Amniotic epithelial cell (primary cell): ENCODE measurements at regions not wholly inside any gene's neighbourhood (a gene's known extent, or its start where the extent isn't known, plus 50 kb on each side); places are given as distances from the start of the nearest gene placed in this dataset.
A peak's percentile ranks its signal among the peaks of the same experiment; 100 is the strongest.
"Not testable (repeated sequence)": the region's sequence is repeated elsewhere in the genome, so short reads cannot be mapped to it uniquely, and the experiment has no call there.

Experiments used
- DNase-seq: peaks from one replicate; pipeline ENCODE4 v3.0.0-alpha.2; 2010; ENCODE audit warnings: low read depth

DNA sequence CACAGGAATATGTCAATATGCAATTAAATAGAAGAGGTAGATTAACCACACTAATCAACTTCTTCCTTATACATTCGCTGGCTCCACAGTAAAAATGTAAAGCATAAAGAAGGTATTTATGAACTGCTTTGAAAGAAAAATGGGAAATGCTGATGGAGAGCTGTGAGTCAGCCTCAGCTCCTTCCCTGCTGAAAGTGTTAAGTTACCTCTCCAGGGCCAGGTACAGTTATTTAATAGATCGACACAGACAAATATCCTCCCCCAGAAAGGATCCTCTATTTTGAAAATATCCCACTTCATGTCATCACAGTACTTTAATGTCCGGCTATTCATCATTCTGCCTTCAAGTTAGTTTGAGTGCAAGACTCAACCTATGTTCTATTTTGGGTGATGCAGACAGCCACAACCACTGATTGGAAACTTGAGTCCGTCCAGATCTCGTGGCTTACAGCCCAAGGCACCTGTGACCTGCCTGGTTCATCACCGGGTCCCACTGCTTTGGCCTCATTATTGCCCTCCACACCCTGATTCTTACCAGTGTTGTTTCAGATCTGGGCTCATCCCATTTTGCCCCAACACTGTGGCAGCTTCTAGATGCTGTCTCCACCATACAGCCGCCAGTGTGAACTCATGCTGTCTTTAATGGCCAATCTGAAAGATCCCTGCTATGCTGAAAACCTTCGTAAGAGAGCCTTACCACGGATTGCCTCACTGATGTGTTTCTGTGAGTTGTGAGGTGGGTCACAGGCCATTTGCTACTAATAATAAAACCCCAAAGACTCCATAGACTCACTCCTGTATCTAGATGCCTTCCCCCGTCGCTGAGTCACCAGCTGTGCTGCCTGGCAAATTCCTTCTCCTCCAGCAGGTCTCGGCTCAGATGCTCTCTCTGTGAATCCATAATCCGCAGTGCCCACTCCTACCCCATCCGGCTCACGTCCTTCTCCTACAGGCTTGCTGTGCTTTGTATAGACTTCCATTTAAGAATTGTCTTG, 56.2 kb upstream of the DDAH1 start:
- peak; percentile 81 for DNase-seq

DNA sequence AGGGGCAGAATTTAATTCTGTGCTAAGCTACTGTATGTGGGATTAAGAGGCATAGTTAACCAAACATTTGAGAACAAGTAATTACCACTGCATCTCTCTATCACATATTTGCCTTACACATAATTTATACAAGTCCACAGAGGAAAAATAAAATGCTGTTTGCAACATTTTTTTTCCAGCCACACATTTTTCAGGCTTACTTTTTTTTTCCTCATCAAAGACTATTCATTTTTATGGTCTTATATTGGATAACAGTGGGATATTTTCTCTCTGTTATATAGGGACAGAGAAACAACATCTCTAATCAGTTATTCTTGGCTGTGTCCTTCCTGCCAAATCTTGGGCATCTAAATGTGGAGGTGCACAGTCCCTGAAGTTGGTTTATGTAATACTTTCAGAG, 57.5 kb upstream of the DDAH1 start:
- not testable (repeated sequence) for DNase-seq

DNA sequence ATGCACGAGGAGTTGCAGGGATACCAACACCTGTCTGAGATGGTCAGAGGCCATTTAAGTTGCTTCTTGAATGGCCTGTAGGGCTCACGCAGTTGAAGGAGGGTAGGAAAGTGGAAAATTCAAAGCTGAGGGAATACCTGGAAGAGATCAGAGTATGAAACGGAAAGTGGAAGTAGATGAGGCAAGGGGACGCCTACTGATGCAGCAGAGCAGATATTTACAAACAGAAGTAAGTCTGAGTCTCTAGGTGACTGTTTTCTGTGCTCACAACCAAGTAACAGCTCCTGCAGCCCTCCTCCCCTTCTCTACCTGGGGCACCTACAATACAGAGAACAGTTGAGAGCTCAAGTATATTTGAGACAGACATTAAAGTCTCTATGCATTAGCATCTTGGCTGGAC, 57.5 kb upstream of the CCN1 start:
- not testable (repeated sequence) for DNase-seq

DNA sequence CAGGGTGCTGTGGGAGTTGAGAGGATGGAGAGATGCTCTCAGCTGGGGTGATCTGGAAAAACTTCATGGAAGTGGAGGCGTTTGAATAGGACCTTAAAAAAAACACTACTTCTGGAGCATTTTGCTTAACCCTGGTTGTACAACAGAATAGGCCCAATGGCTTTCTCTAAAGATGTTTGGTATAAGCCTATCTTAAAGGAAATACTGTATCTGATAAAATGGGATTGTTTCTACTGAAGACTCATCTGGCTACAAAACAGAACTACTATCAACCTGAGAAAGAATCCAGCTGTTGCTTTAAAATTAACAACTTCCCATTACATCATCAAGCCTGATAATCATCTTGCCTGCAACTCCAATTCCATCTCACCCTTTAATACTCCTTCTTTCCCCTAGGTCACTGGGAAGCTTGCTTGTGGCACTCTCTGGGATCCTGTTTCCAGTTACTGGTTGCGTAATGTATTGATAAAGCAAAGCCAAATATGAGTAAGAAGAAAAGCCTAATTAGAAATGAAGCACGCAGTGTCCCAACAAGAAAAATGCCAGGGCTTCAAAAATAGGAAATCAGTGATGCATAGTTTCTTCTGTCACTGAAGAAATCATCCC, 56.2 kb upstream of the CCN1 start:
- peak; percentile 70 for DNase-seq

DNA sequence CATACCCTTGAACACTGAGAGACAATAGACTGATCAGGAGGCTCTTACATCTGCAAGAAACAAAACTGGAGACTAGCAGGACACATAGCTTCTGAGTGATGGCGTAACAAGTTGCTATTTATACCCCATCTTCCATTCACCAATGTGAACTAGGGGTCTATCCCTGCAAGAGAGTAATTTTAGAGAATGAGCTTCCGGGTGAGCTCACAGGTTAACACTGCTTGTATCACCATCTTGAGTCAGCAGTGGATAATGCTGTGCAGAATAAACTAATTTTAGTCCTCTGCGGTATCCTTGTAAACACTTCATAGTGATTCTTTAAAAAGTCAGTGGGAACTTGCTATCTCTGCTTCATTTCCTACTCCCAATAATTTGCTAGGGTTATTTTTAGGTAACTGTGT, 55.0 kb upstream of the CCN1 start:
- peak; percentile 69 for DNase-seq

DNA sequence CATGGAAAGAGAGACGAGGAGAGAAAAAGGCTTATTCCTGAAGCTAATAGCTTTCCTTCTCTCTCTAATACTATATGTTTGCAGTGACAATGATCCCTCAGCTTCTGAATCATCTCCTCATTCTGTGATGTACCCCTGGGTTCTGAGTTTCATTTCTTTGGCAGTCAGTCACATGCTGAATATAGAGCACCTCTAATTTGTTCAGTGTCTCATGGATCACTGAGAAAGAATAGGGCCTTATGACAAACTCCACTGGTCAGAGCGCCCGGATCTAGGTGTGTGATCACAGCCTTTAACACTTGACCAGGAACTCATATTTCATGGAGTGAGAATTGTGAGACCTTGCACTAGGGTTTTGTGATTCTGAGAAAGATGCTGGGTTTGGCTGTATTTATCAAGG, 54.3 kb upstream of the CCN1 start:
- DNase-seq, result not testable (repeated sequence)

DNA sequence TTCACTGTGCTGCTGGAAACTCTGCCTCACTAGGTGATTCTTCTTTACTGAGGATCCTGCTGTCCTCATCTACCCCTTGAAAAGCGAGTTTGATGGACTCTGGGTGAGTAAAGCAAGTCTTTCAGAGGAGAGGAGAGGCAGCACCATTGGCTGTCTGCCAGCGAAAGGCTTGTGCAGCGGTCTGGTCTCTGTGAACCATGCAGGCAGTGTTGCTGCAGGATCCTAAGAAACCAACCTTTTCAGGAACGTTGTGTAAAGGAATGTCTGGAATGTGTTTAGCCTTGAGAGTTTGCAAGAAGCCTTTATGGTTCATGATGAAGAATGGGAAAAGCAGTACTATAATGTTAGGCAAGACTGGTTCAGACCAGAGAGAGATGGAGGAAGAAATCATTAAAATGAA, 53.4 kb upstream of the CCN1 start:
- peak; percentile 98 for DNase-seq
